ENCODE measurements at regions not wholly inside any gene's neighbourhood (a gene's known extent, or its start where the extent isn't known, plus 50 kb on each side); places are given as distances from the start of the nearest gene placed in this dataset.

GRCh38 chr16:17612336-17612735, 141.6 kb upstream of the XYLT1 start:
- Mint-ChIP-seq H3K9me3 (no peaks in the 10 kb centered on the region), H3K4me1 (peaks cover 8% of the 10 kb centered on the region), H3K27me3 (peaks cover 3% of the 10 kb centered on the region), H3K4me3 (no peak overlapping the region), H3K36me3 (no peaks in the 10 kb centered on the region), H3K27ac (no peak overlapping the region)

- Mint-ChIP-seq H3K9me3 (no peaks in the 10 kb centered on the region), H3K4me3 (no peak overlapping the region), H3K36me3 (no peaks in the 10 kb centered on the region), H3K27me3 (peaks cover 4% of the 10 kb centered on the region), H3K27ac (no peak overlapping the region), H3K4me1 (peaks cover 17% of the 10 kb centered on the region)
These were observed 136.8 kb upstream of the XYLT1 start for GRCh38 chr16:17607609-17608008.

GRCh38 chr16:17607075-17607509, 136.3 kb upstream of the XYLT1 start:
- peaks cover 4% of the 10 kb centered on the region for H3K27me3 Mint-ChIP-seq
- H3K27ac Mint-ChIP-seq, result no peak overlapping the region
- H3K9me3 Mint-ChIP-seq, result no peaks in the 10 kb centered on the region
- H3K4me1 Mint-ChIP-seq, result peaks cover 17% of the 10 kb centered on the region
- no peaks in the 10 kb centered on the region for H3K36me3 Mint-ChIP-seq
- H3K4me3 Mint-ChIP-seq, result no peak overlapping the region

- Mint-ChIP-seq H3K27me3 (peaks cover 4% of the 10 kb centered on the region), H3K4me1 (peaks cover 17% of the 10 kb centered on the region), H3K9me3 (no peaks in the 10 kb centered on the region), H3K36me3 (no peaks in the 10 kb centered on the region), H3K4me3 (no peak overlapping the region), H3K27ac (no peak overlapping the region)
These were observed 135.7 kb upstream of the XYLT1 start for GRCh38 chr16:17606460-17606859.

GRCh38 chr16:17605784-17606183, 135.0 kb upstream of the XYLT1 start:
- Mint-ChIP-seq H3K9me3 (no peaks in the 10 kb centered on the region), H3K27ac (no peak overlapping the region), H3K36me3 (no peaks in the 10 kb centered on the region), H3K4me3 (no peak overlapping the region), H3K4me1 (peaks cover 17% of the 10 kb centered on the region), H3K27me3 (peaks cover 1% of the 10 kb centered on the region)

GRCh38 chr16:17603626-17604025, 132.9 kb upstream of the XYLT1 start:
- no peaks in the 10 kb centered on the region for H3K36me3 Mint-ChIP-seq
- no peak overlapping the region for H3K27ac Mint-ChIP-seq
- peaks cover 17% of the 10 kb centered on the region for H3K4me1 Mint-ChIP-seq
- H3K27me3 Mint-ChIP-seq, result peaks cover 1% of the 10 kb centered on the region
- peaks cover 4% of the 10 kb centered on the region for H3K9me3 Mint-ChIP-seq
- H3K4me3 Mint-ChIP-seq, result no peak overlapping the region

GRCh38 chr16:17602678-17603077, 131.9 kb upstream of the XYLT1 start:
- H3K27ac Mint-ChIP-seq, result no peak overlapping the region
- peaks cover 10% of the 10 kb centered on the region for H3K27me3 Mint-ChIP-seq
- peaks cover 13% of the 10 kb centered on the region for H3K4me1 Mint-ChIP-seq
- no peak overlapping the region for H3K4me3 Mint-ChIP-seq
- H3K36me3 Mint-ChIP-seq, result no peaks in the 10 kb centered on the region
- peaks cover 13% of the 10 kb centered on the region for H3K9me3 Mint-ChIP-seq

GRCh38 chr16:17598968-17599367, 128.2 kb upstream of the XYLT1 start:
- Mint-ChIP-seq H3K27ac (no peak overlapping the region), H3K27me3 (peaks cover 15% of the 10 kb centered on the region), H3K36me3 (no peaks in the 10 kb centered on the region), H3K9me3 (peaks cover 13% of the 10 kb centered on the region), H3K4me1 (no peaks in the 10 kb centered on the region), H3K4me3 (no peak overlapping the region)

GRCh38 chr16:17591655-17592405, 121.1 kb upstream of the XYLT1 start:
- no peaks in the 10 kb centered on the region for H3K4me1 Mint-ChIP-seq
- peaks cover 5% of the 10 kb centered on the region for H3K27me3 Mint-ChIP-seq
- H3K9me3 Mint-ChIP-seq, result no peaks in the 10 kb centered on the region
- no peaks in the 10 kb centered on the region for H3K36me3 Mint-ChIP-seq
- no peak overlapping the region for H3K27ac Mint-ChIP-seq
- H3K4me3 Mint-ChIP-seq, result no peak overlapping the region

- Mint-ChIP-seq H3K4me1 (no peaks in the 10 kb centered on the region), H3K4me3 (no peak overlapping the region), H3K27ac (no peak overlapping the region), H3K36me3 (no peaks in the 10 kb centered on the region), H3K9me3 (no peaks in the 10 kb centered on the region), H3K27me3 (peaks cover 5% of the 10 kb centered on the region)
These were observed 120.2 kb upstream of the XYLT1 start for GRCh38 chr16:17590711-17591654.

- Mint-ChIP-seq H3K4me1 (no peaks in the 10 kb centered on the region), H3K27me3 (peaks cover 5% of the 10 kb centered on the region), H3K36me3 (peaks cover 2% of the 10 kb centered on the region), H3K27ac (no peak overlapping the region), H3K9me3 (peaks cover 8% of the 10 kb centered on the region), H3K4me3 (no peak overlapping the region)
These were observed 119.1 kb upstream of the XYLT1 start for GRCh38 chr16:17589898-17590297.

- Mint-ChIP-seq H3K36me3 (peaks cover 4% of the 10 kb centered on the region), H3K4me1 (no peaks in the 10 kb centered on the region), H3K27ac (no peak overlapping the region), H3K9me3 (peaks cover 14% of the 10 kb centered on the region), H3K4me3 (no peak overlapping the region), H3K27me3 (peaks cover 7% of the 10 kb centered on the region)
These were observed 114.8 kb upstream of the XYLT1 start for GRCh38 chr16:17585449-17586074.

GRCh38 chr16:17578981-17579874, 108.5 kb upstream of the XYLT1 start:
- no peaks in the 10 kb centered on the region for H3K4me1 Mint-ChIP-seq
- H3K9me3 Mint-ChIP-seq, result peaks cover 6% of the 10 kb centered on the region
- H3K27me3 Mint-ChIP-seq, result peaks cover 4% of the 10 kb centered on the region
- H3K4me3 Mint-ChIP-seq, result no peak overlapping the region
- peaks cover 2% of the 10 kb centered on the region for H3K36me3 Mint-ChIP-seq
- no peak overlapping the region for H3K27ac Mint-ChIP-seq

- Mint-ChIP-seq H3K4me3 (no peak overlapping the region), H3K4me1 (no peaks in the 10 kb centered on the region), H3K36me3 (no peaks in the 10 kb centered on the region), H3K27ac (no peak overlapping the region), H3K9me3 (no peaks in the 10 kb centered on the region), H3K27me3 (no peaks in the 10 kb centered on the region)
These were observed 103.5 kb upstream of the XYLT1 start for GRCh38 chr16:17574256-17574655.

- H3K36me3 Mint-ChIP-seq, result no peaks in the 10 kb centered on the region
- H3K4me1 Mint-ChIP-seq, result no peaks in the 10 kb centered on the region
- H3K27me3 Mint-ChIP-seq, result no peaks in the 10 kb centered on the region
- H3K4me3 Mint-ChIP-seq, result no peak overlapping the region
- H3K27ac Mint-ChIP-seq, result no peak overlapping the region
- no peaks in the 10 kb centered on the region for H3K9me3 Mint-ChIP-seq
These were observed 101.4 kb upstream of the XYLT1 start for GRCh38 chr16:17572145-17572544.

Measured in activated naive CD4-positive, alpha-beta T cell treated with anti-CD3 and anti-CD28 coated beads, Interleukin-2, amount 50 U/mL, for 24 hours (primary cell).